ENCODE measurements at regions not wholly inside any gene's neighbourhood (a gene's known extent, or its start where the extent isn't known, plus 50 kb on each side); places are given as distances from the start of the nearest gene placed in this dataset.
"Not testable (repeated sequence)": the region's sequence is repeated elsewhere in the genome, so short reads cannot be mapped to it uniquely, and the experiment has no call there.

DNA sequence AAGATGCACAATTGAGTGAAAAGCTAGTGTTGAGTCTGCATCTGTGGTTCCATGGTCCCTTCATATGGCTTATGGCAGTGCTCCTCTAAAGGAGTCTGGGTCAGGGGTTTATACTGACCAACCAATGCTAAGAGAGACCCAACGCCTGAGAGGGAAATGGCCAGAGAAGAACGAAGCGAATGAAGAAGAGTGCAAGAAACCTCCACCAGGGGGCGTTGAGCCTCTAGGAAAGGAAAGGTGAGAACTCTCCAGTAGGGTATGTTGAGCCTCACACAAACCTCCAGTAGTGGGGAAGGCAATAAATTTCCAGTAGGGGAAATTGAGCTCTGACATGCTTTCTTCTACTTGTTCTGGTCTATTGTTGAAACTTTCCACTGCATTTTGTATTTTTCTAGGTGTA is 470.6 kb downstream of the PRDM9 start:
- peak in 1 of 2 donors; percentile 28 for DNase-seq (ENCODE audit: low read depth in 2 of 2)

DNA sequence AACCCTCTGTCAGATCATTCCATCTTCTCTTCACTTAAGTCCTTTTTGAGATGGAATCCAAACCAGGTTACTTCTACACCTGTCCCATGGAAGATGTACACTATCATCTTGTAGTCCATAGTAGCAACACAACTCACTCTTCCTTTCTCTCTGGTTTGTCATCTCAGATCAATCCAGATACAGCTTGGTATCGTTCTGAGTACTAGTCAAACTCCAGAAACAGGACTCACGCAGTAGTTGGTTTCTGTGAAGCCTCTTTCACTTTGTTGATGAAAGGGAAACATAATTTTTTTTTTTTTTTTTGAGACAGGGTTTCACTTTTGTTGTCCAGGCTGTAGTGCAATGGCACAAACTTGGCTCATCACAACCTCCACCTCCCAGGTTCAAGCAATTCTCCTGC is 484.0 kb downstream of the PRDM9 start:
- no peak for DNase-seq (ENCODE audit: low read depth in 2 of 2)

DNA sequence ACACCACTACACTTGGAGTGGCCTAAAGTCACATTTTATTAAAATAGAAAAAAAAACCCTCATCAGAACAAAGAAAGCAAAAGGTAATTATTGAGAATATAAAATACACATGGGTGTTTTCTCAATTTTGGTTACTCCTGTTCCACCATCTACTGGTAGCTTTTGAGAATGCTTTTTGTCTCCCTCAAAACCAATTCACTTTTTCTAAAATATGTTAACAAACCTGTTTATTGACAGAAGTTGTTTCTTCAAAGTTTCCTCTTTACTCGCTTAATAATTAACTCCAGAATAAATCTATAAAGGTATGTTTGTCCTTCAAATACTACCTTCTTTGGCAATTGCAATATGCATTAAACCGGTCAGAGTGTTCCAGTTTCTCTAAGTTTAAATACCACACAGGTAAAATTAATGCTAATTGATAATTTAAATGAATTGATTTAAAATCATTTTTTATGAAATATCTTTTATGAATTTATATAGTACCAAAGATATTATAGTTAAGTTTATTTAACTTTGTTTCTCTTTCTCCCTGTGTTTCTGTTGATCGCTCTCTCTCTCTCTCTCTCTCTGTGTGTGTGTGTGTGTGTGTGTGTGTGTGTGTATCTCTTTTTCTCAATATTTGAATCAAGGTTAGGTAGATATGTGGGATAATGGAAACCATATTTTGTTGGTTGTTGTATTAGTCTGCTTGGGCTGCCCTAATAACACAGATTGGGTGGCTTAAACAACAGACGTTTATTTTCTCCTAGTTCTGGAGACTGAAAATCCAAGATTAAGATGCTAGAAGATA is 487.4 kb downstream of the PRDM9 start:
- no peak for DNase-seq (ENCODE audit: low read depth in 2 of 2)

DNA sequence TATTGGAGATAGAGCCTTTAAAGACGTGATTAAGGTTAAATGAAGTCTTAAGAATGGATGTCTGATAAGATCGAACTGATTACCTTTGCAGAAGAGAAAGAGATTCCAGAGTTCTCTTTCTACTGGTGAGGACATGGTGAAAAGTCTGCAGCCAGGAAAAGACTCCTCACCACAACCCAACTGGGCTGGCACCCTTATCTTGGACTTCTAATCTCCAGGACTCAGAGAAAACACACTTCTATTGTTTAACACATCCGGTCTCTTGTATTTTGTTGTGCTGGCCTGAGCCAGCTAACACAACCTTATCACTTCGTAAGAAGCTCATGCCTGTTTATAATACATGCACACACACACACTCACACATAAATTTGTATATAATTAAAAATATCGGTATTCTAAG is 489.1 kb downstream of the PRDM9 start:
- DNase-seq (ENCODE audit: low read depth in 2 of 2) = no peak

DNA sequence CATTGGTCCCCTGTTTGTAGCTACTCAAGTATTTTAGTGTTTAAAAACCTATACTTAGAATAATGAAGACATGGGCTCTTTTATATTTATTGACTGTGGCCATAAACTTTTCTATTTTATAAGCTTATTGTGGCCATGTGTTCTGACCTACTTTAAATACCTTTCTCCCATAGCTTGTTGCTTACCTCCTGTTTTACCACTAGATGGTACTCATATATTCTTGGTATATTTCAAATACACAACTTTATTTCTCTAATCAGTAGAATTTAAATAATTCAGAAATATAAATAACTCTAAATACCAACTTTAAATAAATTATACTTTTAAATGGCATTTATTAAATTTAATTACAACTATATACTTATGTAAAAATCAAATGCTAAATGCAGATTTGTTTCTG is 498.0 kb downstream of the PRDM9 start:
- DNase-seq (ENCODE audit: low read depth in 2 of 2) = no peak

DNA sequence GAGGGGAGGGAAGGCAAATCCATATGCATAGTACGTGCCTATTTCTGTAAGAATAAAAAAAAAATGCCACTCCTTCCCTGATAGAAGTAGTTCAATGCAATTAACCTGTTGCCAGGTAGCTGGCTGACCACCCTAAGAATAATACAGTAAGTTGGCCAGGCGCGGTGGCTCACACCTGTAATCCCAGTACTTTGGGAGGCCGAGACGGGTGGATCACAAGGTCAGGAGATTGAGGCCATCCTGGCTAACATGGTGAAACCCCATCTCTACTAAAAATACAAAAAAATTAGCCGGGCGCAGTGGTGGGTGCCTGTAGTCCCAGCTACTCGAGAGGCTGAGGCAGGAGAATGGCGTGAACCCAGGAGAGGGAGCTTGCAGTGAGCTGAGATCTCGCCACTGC is 510.3 kb downstream of the PRDM9 start:
- not testable (repeated sequence) for DNase-seq (ENCODE audit: low read depth in 2 of 2)

DNA sequence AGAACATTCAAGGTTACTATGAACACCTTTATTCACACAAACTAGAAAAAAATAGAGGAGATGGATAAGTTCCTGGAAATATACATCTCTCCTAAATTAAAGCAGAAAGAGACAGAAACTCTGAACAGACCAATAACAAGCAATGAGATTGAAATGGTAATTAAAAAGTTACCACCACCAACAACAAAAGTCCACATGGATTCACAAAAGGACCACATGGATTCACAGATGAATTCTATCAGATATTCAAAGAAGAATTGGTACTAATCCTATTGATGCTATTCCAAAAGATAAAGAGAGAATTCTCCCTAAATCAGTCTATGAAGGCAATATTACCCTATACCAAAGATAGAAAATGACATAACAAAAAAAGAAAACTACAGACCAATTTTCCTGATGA is 518.9 kb downstream of the PRDM9 start:
- DNase-seq (ENCODE audit: low read depth in 2 of 2) = no peak

DNA sequence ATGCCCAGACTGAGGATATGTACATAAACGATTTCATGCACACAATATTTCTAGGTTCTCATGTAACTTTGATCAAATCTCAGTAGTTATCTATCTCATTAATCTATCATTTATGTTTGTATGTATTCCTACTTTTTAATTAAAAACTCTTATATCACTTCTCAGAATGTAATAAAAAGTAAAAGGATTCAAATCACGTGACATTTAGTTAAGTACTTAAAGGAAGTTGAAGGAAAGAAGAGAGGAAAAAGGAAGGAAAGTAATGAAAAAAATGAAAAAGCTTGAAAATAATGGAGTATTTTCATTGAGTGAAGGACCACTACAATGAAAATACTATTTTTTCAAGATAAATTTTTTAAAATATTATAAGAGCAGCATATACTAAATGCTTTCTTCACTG is 535.3 kb downstream of the PRDM9 start:
- DNase-seq (ENCODE audit: low read depth in 2 of 2) = no peak

DNA sequence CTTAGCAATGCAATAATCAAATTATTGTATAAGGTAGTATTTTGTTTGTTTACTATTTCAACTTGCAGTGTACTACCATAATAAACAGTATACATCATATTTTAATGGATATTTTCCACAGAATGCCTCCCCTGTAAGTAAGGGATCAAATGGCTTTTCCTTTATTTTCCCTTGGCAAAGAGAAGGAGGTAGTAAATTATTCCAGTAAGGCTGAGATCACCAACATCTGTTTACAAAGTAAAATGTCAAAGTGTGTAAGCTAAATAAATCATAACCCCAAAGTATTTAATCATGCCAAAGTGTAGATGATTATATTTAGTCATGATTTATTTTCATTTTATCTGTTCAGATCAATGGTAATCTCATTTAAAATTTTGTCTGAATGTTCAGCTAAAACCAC is 537.6 kb downstream of the PRDM9 start:
- DNase-seq (ENCODE audit: low read depth in 2 of 2) = no peak

DNA sequence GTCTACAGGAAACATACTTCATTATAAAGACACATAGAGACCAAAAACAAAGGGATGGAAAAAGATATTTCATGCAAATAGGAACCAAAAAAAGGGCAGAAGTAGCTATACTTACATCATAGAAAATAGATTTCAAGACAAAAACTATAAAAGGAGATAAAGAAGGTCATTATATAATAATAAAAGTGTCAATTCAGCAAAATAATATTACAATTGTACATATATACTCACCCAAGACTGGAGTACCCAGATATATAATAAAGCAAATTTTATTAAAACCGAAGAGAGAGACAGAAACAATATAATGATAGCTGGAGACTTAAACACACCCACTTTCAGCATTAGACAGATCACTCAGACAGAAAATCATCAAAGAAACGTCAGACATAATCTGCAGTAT is 546.3 kb downstream of the PRDM9 start:
- no peak for DNase-seq (ENCODE audit: low read depth in 2 of 2)

DNA sequence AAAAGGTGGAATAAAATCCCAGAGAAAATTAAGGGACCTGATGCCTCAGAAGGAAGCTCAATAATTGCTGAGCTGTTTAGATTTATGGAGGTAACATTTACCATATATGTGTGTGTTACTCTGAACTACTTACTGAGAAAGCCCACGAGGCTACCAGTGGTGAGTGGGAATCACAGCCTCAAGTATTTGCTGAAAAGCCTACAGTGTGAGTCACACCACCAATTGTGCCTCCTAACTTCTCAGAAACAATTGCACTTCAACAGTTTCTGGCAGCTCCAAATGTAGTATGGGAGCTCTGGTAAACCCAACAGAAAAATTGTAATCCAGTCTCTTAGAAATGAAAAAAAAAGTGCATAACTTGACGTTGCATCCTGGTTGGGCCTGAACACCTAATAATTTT is 551.6 kb downstream of the PRDM9 start:
- DNase-seq (ENCODE audit: low read depth in 2 of 2) = no peak

DNA sequence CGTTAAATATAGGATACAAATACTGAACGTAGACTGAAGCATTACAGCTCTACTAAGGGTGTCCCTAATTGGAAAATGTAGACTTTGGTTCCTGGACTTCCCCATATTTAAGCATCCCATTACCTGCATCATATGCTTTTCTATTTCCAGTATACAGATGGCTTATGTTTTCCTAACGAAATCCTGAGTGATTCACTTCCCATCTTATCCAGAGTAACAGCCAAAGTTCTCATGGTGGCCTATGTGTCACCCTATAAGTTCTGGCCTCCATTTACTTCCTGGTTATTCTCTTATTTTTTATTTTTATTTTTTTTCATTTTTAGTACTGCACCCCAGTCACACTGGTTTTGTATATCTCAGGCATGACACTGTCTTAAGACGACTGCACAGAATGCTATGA is 552.3 kb downstream of the PRDM9 start:
- no peak for DNase-seq (ENCODE audit: low read depth in 2 of 2)

DNA sequence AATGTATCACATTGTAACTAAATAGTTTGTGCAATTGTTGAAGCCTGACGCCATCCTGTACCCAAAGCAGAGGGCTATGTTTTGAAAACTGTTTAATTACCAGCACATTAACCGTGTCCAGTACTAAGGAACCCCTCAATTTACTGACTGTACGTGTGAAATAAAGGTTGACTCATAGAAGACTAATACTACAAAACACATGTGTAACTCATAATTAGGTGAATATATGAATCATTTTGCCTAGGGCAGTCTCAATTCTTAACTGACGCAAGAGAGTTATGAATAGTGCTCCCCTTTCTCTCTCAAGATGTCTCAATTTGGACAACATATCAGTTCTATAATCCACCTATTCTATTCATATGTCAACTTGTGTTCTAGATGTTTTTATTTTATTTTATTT is 558.4 kb downstream of the PRDM9 start:
- no peak for DNase-seq (ENCODE audit: low read depth in 2 of 2)

DNA sequence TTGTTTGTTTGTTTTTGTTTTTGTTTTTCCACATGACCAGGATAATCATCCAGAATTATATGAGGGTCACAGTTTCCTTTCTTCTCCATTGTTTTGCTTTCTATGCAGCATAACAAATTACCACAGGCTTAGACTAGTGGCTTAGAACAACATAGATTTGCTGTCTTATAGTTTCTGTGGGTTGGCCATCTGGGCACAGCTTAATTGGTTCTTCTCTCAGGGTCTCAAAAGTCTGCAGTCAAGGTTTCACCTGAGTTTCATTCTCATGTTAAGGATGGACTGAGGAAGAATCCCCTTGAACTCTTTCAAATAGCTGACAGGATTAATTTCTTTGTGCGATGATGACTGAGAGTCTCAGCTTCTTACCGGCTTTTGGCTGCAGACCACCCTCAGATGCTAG is 559.8 kb downstream of the PRDM9 start:
- DNase-seq (ENCODE audit: low read depth in 2 of 2) = no peak

DNA sequence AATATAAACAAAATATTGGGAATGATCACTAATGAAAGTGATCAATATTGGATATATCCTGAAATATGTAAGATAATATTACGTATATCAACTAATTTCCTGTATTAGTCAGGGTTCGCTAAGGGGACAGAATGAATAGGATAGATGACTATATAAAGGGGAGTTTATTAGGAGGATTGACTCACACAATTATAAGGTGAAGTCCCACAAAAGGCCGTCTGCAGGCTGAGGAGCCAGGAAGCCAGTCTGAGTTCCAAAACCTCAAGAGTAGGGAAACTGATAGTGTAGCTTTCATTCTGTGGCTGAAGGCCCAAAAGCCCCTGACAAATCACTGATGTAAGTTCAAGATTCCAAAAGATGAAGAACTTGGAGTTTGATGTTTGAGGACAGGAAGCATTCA is 561.1 kb downstream of the PRDM9 start:
- no peak for DNase-seq (ENCODE audit: low read depth in 2 of 2)

DNA sequence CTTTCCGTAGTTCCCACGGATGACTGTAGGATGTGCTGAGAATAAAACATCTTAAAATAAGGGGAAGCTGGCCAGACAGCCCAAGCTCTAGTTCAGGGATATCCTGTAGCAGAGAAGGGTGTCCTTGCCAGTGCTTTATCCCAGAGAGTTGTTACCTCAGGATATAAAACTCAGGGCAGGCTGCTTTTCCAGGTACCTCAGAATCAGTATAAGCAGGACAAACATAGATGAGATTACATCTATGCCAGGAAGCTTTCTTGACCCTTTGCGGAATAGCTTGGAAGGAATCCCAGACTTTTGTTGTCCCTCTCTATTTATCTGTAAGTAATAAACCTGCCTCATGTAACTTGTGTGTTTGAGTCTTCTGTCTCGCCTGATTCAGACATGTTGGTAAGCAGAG is 565.7 kb downstream of the PRDM9 start:
- DNase-seq (ENCODE audit: low read depth in 2 of 2) = no peak

DNA sequence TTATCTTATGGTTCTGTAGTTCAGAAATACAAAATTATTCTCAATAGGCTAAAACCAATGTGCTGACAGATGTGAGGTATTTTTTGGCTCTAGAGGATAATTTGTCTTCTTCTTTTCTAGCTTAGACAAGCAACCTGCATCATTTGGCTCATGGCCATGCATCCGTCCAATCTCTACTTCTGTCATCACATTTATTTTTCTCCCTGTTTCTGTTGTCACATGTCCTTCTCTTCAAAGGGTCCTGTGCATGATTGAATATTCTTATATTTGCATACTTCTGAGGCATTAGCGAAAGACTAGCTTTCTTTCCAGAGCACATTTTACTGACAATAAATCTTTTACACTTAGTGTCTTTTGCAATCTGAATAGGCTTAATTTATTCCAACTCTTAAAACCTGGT is 564.7 kb downstream of the CDH10 start:
- no peak for DNase-seq (ENCODE audit: low read depth in 2 of 2)

DNA sequence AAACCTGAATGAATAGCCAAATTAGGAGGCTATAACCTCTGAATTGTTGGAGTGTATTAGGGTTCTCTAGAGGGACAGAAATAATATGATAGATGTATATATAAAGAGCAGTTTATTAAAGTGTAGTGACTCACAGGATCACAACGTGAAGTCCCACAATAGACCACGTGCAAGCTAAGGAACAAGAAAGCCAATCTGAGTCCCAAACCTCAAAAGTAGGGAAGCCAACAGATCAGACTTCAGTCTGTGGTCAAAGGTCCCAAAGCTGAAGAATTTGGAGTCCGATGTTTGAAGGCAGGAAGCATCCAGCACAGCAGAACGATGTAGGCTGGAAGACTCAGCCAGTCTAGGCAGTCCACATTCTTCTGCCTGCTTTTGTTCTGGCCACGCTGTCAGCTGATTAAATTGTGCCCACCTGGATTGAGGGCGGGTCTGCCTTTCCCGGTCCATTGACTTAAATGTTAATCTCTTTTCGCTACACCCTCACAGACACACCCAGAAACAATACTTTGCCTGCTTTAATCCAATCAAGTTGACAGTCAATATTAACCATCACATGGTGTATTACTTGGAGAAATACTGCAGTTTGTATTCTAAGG is 550.6 kb downstream of the CDH10 start:
- no peak for DNase-seq (ENCODE audit: low read depth in 2 of 2)

DNA sequence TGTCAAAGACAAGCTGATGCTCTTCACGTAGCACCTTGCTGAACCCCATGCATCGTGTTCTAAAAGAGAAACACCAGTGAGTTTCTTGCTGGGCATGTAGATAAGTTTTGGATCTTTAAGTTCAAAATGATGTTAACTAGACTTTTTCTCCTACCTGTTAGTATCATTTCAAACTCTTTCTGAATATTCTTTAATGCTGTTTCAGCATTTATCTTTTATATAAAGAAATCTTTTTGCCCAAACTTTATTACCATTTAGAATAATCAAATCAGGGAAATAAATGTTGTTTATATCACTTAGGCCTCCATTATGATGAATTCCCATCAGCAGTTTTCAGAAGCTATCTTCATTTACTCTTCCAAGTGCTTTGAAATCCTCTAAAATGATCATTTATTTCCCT is 542.8 kb downstream of the CDH10 start:
- DNase-seq (ENCODE audit: low read depth in 2 of 2) = no peak

DNA sequence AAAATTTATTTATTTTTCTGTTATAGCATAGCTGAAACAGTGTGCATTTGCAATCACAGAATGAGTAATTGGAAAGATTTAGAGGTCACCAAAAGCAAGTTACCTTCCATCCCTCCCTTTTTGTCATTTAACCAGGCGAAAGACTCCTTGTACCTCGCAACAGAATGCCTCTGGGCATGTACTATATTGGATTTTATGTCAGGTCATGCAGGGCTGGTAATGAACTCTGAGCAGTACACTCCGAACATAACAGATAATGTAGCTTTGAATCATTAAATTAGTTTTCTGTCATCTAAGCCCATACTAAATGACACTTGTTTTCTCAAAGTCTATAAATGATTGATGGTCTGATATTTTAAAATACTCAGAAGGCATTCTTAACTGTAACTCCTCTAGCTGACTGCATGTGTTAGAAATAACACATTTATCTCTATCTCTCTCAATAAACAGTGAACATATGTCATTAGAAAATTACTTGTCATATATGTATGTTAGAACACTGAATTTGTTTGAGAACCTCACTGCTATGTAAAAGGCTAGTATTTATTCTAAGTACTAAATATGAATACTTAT is 541.2 kb downstream of the CDH10 start:
- no peak for DNase-seq (ENCODE audit: low read depth in 2 of 2)

DNA sequence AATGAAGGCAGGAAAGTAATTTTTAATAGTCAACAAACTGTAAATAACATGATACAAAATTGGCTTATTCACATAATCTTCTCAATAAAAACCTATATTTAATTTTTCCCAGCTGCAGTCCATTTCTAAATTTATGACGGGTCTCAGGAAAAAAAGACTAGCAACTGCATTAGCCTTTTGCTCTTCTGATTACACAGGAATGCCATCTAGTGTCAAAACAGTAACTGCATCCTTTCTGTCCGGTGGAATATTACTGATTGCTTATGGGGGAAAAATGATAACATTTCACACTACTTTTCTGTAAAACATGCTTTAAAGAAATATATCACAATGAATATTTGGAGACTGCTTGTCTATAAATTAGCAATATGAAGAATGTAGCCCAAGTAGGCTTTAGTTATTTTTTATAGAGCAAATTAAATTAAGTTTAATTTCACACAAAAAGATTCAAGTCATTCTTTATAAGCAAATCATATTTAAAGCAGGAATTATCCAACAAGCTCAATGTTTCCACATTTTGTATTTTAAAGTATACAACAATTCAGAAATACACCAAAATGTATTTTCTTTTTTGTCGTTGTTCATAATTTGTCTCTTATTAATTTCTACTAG is 534.7 kb downstream of the CDH10 start:
- no peak for DNase-seq (ENCODE audit: low read depth in 2 of 2)

DNA sequence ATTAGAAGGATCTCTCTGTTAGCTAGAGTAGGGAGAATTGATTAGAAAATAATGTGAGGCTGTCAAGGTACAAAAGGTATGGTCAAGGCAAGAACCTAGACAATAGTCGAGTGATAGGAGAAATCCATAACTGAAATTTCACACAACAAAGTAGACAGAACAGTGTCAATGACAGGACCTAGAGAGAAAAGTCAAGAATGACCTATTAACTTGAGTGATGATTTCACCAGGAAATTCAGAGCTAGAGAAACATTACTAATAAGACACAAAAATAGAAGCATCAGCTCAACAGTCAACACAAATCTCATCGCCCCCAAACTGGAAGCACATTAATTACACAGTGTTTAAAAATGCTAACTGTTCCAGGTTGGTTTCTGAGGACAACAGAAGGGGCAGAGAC is 532.4 kb downstream of the CDH10 start:
- DNase-seq (ENCODE audit: low read depth in 2 of 2) = no peak

DNA sequence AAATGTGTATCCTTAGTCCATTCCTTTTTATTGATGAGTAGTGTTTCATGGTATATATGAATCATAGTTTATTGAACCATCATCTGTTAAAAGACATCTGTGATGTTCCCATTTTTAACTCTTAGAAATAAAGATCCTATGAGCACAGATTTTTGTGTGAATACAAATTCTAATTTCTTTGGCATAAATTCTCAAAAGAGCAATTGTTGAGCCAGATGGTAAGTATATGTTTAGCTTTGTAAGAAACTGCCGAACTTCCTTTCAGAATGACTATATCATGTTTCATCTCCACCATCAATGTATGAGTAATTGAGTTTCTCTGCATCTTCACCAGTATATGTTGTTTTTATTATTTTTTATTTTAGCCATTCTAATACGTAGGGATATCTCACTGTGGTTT is 526.4 kb downstream of the CDH10 start:
- DNase-seq (ENCODE audit: low read depth in 2 of 2) = no peak
